22Rv1 (cell line): ENCODE measurements at regions not wholly inside any gene's neighbourhood (a gene's known extent, or its start where the extent isn't known, plus 50 kb on each side); places are given as distances from the start of the nearest gene placed in this dataset.

Experiments
- H3K27ac ChIP-seq: fragments of 450-650 bp; 2 replicates; pipeline ENCODE4 v1.5.1; 2017
- CTCF ChIP-seq: fragments of 450-650 bp; IDR thresholded peaks from 2 replicates; pipeline ENCODE4 v1.5.1; 2017; ENCODE audit warnings: mild to moderate bottlenecking
- ZFX ChIP-seq: fragments of 450-650 bp; IDR thresholded peaks from 2 replicates; pipeline ENCODE4 v1.6.1; 2017; ENCODE audit warnings: antibody characterized with exemption, borderline replicate concordance

GRCh38 chr2:196307775-196308305, 136.5 kb upstream of the STK17B start:
- no peak overlapping the region for H3K27ac ChIP-seq
- TF ChIP-seq ZFX (no peak), CTCF (no peak)

GRCh38 chr2:196309691-196310090, 138.3 kb upstream of the STK17B start:
- TF ChIP-seq CTCF = no peak
- TF ChIP-seq ZFX = no peak
- H3K27ac ChIP-seq = no peak overlapping the region

DNA sequence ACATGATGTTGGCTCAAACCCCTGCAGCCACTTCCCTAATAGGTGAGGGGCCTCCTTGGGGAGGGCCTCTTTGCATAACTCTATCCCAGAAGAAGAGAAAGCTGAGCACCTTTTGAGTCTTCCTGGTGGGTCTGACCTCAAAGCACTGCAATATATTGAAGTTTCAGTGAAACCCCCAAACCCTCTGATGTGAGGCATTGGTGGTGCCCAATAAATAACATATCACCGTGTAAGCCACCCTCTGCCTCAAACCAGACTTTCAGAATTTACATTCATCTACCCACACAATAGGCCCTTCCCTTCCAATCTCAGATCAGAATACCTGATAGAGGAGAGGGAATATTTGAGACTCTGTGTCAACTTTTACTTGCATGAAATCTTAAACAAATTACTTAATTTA, 142.8 kb upstream of the STK17B start:
- no peak for TF ChIP-seq CTCF
- TF ChIP-seq ZFX = no peak
- H3K27ac ChIP-seq = no peak overlapping the region

DNA sequence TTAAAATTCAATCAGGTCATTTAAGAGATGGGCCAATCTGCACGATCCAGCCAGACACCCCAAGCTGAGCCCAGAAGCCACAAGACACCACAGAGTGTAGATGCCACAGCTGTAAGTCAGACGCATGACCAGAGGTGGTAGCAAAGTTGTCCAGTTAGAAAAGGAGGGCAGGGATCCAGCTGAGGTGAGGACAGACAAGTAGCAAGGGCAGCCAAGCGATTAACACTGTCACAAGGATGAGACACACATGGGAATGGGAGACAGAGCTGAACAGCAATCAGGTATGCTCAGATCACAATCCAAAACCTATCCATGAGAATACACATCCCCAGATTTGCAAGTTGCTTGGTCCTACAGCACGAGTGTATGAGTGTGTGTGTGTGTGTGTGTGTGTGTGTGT, 143.4 kb upstream of the STK17B start:
- TF ChIP-seq ZFX = no peak
- no peak for TF ChIP-seq CTCF
- H3K27ac ChIP-seq = no peak overlapping the region

- TF ChIP-seq ZFX = no peak
- no peak for TF ChIP-seq CTCF
- no peak overlapping the region for H3K27ac ChIP-seq
Observed at GRCh38 chr2:196315388-196316049, 144.1 kb upstream of the STK17B start.

- TF ChIP-seq ZFX (no peak), CTCF (no peak)
- H3K27ac ChIP-seq = no peak overlapping the region
Observed at GRCh38 chr2:196316050-196316430, 144.7 kb upstream of the STK17B start.

DNA sequence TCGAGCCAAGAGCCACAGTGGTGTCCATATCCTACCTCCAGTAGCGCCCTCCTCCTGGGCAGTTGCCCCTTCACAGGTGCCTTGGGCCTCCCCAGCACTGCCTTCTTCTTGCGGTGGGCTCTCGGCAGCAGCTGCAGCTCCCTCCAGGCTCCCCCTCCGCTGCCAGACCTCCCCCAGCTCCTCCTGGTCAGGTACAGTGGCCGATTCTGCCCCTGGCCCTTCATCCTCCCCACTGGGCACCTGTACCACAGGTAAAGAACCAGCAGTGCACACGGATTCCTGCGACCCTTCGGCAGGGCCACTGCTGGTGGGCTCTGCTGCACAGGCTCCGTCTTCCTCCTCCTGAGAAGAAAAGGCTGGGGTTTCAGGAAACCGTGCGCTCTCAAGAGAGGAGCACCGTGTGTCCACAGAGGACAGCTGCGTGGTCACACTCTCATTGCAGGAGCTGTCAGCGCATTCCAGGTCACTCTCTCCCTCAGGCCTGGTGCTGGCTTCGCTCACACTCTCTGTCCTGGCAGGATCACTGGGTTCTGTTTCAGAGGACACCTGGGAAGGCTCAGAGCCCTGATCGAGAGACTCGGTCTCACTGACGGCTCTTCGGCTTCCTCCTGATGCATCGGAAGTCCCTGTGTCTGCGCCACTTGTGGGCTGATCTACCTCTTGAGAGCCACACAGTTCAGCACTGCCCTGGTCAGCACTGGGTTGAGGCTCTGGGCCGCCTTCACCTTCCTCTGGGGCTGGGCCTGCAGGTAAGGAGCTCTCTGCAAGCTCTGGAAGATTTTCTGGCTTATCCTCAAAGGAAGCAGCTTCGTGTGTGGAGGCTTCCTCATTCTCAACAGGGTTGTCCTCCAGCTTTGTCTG, 147.4 kb upstream of the STK17B start:
- no peak overlapping the region for H3K27ac ChIP-seq
- TF ChIP-seq ZFX (no peak), CTCF (no peak)
